Smooth muscle cell (in vitro differentiated cells): ENCODE measurements at regions not wholly inside any gene's neighbourhood (a gene's known extent, or its start where the extent isn't known, plus 50 kb on each side); places are given as distances from the start of the nearest gene placed in this dataset.
A peak's percentile ranks its signal among the peaks of the same experiment; 100 is the strongest.

ENCODE experiments used
- DNase-seq: peaks from one replicate; lab custom pipeline; 2025; ENCODE audit not compliant: unreplicated experiment; lab: John Stamatoyannopoulos, UW
- H2AFZ ChIP-seq: fragments of 200-600 bp; sonication (generic); 2 replicates; pipeline ENCODE4 v1.6.0; 2016; ENCODE audit warnings: antibody characterized with exemption, low read depth, mild to moderate bottlenecking
- H3F3A ChIP-seq: fragments of 200-600 bp; sonication (generic); 2 replicates; pipeline ENCODE4 v1.6.0; 2017; ENCODE audit warnings: antibody characterized with exemption, low read depth
- H3K27ac ChIP-seq: fragments of 200-600 bp; sonication (generic); 2 replicates; pipeline ENCODE4 v1.5.1; 2016; ENCODE audit warnings: low read depth, mild to moderate bottlenecking
- H3K27me3 ChIP-seq: fragments of 200-600 bp; sonication (generic); 2 replicates; pipeline ENCODE4 v1.6.1; 2016; ENCODE audit warnings: low read depth, mild to moderate bottlenecking
- H3K36me3 ChIP-seq: fragments of 200-600 bp; sonication (generic); 2 replicates; pipeline ENCODE4 v1.5.1; 2016; ENCODE audit warnings: low read depth
- H3K4me1 ChIP-seq: fragments of 200-600 bp; sonication (generic); 2 replicates; pipeline ENCODE4 v1.5.1; 2016; ENCODE audit warnings: low read depth
- H3K4me2 ChIP-seq: fragments of 200-600 bp; sonication (generic); 2 replicates; pipeline ENCODE4 v1.6.0; 2016; ENCODE audit warnings: mild to moderate bottlenecking
- H3K4me3 ChIP-seq: fragments of 200-600 bp; sonication (generic); 2 replicates; pipeline ENCODE4 v1.5.1; 2016; ENCODE audit warnings: mild to moderate bottlenecking
- H3K79me2 ChIP-seq: fragments of 200-600 bp; sonication (generic); 2 replicates; pipeline ENCODE4 v1.6.0; 2016; ENCODE audit warnings: low read depth, mild to moderate bottlenecking
- H3K9ac ChIP-seq: fragments of 200-600 bp; sonication (generic); 2 replicates; pipeline ENCODE4 v1.6.0; 2016; ENCODE audit warnings: low read depth
- H3K9me3 ChIP-seq: fragments of 200-600 bp; sonication (generic); replicated peaks from 2 replicates; pipeline ENCODE4 v1.5.1; 2016; ENCODE audit warnings: low read depth
- H4K20me1 ChIP-seq: fragments of 200-600 bp; sonication (generic); 2 replicates; pipeline ENCODE4 v1.6.0; 2016; ENCODE audit warnings: low read depth
- WGBS: methylation state at CpG from one replicate; pipeline ENCODE4 v1.1.7; 2016; ENCODE audit warnings: low lambda C conversion rate; 5-methylcytosine and 5-hydroxymethylcytosine counted together
- TF ChIP-seq, protein P1 (sequence below): fragments of 200-600 bp; sonication (generic); IDR thresholded peaks from 2 replicates; pipeline ENCODE4 v1.5.1; 2017; ENCODE audit warnings: borderline replicate concordance, mild to moderate bottlenecking, antibody characterized with exemption; ENCODE audit not compliant: insufficient read depth, poor library complexity, severe bottlenecking

DNA sequence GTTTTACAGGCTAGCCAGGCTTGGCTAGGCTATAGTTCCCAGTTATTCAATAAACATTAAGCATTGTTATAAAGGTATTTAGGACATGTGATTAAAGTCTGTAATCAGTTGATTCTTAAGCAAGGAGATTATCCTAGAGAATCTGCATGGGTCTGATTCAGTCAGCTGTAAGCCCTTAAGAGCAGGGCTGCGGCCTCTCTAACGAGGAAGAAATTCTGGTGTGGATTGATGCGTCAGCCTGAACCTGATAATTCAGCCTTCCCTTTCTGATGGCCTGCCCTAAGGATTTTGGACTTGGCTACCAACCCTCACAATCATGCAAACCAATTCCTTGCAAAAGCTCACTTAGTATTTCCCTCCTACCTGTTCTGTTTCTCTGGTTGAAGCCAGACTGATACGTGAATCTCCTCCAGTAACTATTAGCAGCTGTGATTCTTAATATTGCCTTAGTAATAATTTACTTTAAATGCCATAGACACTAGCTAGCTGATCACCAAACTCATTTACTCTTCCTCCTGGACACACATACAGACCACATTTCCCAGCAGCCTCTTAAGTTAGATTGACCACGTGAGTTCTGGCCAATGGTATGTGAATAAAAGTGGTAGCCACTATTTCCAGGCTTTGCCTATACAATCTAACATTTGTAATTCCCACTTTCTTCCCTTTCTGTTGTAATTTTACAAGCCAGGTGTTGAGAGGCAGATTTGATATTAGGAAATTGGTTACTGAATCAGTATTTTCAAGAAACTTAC, 678.0 kb upstream of the INTU start:
- 21% methylated on average over 5 of the region's 5 CpGs for WGBS
- H3K4me1 ChIP-seq: peaks cover 17% of the 10 kb centered on the region
- no peaks in the 10 kb centered on the region for H3K27me3 ChIP-seq
- H3K9me3 ChIP-seq: no peaks in the 10 kb centered on the region
- no peaks in the 10 kb centered on the region for H3K79me2 ChIP-seq
- H3K4me3 ChIP-seq: no peak overlapping the region
- no peak overlapping the region for H3K9ac ChIP-seq
- H3K27ac ChIP-seq: peak overlapping the region; percentile 8
- H3K36me3 ChIP-seq: no peaks in the 10 kb centered on the region
- H4K20me1 ChIP-seq: no peaks in the 10 kb centered on the region
- no peak for DNase-seq
- TF ChIP-seq, protein P1, sequence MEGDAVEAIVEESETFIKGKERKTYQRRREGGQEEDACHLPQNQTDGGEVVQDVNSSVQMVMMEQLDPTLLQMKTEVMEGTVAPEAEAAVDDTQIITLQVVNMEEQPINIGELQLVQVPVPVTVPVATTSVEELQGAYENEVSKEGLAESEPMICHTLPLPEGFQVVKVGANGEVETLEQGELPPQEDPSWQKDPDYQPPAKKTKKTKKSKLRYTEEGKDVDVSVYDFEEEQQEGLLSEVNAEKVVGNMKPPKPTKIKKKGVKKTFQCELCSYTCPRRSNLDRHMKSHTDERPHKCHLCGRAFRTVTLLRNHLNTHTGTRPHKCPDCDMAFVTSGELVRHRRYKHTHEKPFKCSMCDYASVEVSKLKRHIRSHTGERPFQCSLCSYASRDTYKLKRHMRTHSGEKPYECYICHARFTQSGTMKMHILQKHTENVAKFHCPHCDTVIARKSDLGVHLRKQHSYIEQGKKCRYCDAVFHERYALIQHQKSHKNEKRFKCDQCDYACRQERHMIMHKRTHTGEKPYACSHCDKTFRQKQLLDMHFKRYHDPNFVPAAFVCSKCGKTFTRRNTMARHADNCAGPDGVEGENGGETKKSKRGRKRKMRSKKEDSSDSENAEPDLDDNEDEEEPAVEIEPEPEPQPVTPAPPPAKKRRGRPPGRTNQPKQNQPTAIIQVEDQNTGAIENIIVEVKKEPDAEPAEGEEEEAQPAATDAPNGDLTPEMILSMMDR: no peak
- peak overlapping the region; percentile 57 for H3K4me2 ChIP-seq
- H3F3A ChIP-seq: peaks cover 4% of the 10 kb centered on the region
- peak overlapping the region; percentile 60 for H2AFZ ChIP-seq

DNA sequence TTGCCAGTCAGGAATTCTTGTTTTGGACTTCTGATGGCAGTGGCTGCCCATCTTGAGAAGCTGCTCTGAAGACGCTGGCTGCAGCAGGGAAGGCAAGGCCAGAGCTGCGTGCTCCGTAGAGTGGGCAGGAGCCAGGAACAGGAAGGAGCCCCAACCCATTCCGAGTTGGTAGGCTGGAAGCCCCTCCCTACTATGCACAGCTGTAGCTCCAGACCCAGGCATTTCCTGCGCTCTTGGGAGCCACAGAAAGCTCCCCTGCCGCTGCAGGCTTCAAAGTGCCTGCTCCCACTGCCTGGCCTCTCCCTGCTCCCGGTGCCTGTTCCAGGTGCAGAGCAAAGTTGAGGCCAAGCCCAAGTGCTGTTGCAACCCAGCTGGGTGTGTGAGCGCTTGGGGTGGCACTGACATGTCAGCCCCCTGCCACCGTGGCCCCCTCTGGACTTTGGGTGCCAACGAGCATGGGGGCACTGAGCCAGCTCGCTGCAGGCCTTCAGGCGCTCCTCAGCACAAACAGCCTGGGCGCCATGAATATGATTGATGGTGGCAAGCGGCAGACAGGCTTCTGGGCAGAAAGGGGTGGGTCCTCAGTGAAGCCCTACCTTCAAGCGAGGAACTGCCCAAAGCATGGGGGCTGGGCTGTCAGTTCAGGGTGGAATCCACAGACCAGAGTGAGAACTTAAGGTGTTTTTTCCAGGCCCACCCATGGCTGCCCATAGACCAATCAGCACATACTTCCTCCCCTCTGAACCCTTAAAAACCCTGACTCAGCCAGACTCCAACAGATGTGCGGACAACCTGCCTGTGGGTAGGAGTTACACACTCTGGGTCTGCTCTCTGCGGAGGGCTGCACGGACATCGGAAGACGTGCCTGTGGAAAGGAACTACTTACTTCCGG, 677.2 kb upstream of the INTU start:
- no peaks in the 10 kb centered on the region for H3K36me3 ChIP-seq
- peak overlapping the region; percentile 60 for H2AFZ ChIP-seq
- WGBS: 88% methylated on average over 21 of the region's 21 CpGs
- no peaks in the 10 kb centered on the region for H3K27me3 ChIP-seq
- no peak overlapping the region for H3K27ac ChIP-seq
- DNase-seq: no peak
- TF ChIP-seq, protein P1: no peak
- no peak overlapping the region for H3K9ac ChIP-seq
- H4K20me1 ChIP-seq: no peaks in the 10 kb centered on the region
- H3K4me3 ChIP-seq: no peak overlapping the region
- H3F3A ChIP-seq: peaks cover 4% of the 10 kb centered on the region
- no peaks in the 10 kb centered on the region for H3K79me2 ChIP-seq
- H3K4me2 ChIP-seq: no peak overlapping the region
- H3K4me1 ChIP-seq: peaks cover 17% of the 10 kb centered on the region
- H3K9me3 ChIP-seq: no peaks in the 10 kb centered on the region

DNA sequence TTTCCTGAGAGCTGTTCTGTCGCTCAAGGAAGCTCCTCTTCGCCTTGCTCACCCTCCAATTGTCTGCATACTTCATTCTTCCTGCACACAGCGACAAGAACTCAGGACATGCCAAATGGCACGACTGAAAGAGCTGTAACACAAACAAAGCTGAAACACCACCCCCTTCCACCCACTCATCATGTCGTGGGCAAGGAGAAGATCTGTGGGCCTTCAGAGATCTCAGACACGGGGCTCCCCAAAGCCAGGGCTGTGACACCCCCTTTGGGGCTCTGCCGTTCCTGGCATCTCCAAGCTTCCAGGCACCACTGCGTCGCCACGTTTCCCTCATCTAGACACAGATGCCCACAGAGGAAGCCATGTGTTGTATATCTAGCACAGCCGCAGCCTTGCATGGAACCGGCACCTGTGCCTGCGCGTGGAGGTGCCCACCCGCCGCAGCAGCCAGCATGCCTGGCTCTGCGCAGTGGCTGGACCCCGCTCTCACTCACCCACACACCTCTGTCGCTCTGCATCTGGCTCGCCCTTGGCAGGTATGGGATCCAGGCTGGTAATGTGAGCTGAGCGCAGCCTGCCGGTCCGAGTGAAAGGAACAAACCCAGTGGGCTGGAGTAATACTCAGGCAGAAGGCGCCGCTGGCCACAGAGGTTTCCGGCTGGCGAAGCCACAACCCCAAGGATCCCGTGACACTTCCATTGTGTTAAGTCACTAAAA, 676.4 kb upstream of the INTU start:
- peaks cover 17% of the 10 kb centered on the region for H3K4me1 ChIP-seq
- no peak overlapping the region for H3K9ac ChIP-seq
- no peaks in the 10 kb centered on the region for H3K36me3 ChIP-seq
- DNase-seq: no peak
- no peak overlapping the region for H2AFZ ChIP-seq
- no peak overlapping the region for H3K27ac ChIP-seq
- H3K27me3 ChIP-seq: no peaks in the 10 kb centered on the region
- TF ChIP-seq, protein P1: no peak
- H3K79me2 ChIP-seq: no peaks in the 10 kb centered on the region
- peaks cover 4% of the 10 kb centered on the region for H3F3A ChIP-seq
- whole genome bisulfite sequencing: 96% methylated on average over 28 of the region's 28 CpGs
- no peak overlapping the region for H3K4me2 ChIP-seq
- H3K9me3 ChIP-seq: no peaks in the 10 kb centered on the region
- no peaks in the 10 kb centered on the region for H4K20me1 ChIP-seq
- no peak overlapping the region for H3K4me3 ChIP-seq
